GM19455 (cell line): ENCODE measurements at regions not wholly inside any gene's neighbourhood (a gene's known extent, or its start where the extent isn't known, plus 50 kb on each side); places are given as distances from the start of the nearest gene placed in this dataset.
"Not testable (repeated sequence)": the region's sequence is repeated elsewhere in the genome, so short reads cannot be mapped to it uniquely, and the experiment has no call there.

Experiments
- ATAC-seq: cut with Tn5 transposase; IDR thresholded peaks from one replicate; pipeline ENCODE4 v1.9.1; 2021; ENCODE audit not compliant: unreplicated experiment

DNA sequence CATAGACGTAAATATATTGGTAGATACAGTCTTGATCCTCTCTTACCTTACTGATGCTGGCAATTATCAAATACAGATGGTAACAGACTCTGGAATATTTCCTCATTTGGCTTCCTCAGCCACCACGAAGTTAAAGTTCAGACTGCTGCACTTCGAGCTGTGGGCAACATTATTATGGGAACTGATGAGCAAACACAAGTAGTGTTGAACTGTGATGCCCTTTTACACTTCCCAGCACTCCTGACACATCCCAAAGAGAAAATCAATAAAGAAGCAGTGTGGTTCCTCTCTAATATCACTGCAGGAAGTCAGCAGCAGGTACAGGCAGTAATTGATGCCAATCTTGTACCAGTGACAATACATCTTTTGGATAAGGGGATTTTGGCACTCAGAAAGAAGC lies 162.7 kb upstream of the NT5E start:
- ATAC-seq, result no peak

- ATAC-seq, result not testable (repeated sequence)
These were observed 163.4 kb upstream of the NT5E start for GRCh38 chr6:85286507-85286906.

DNA sequence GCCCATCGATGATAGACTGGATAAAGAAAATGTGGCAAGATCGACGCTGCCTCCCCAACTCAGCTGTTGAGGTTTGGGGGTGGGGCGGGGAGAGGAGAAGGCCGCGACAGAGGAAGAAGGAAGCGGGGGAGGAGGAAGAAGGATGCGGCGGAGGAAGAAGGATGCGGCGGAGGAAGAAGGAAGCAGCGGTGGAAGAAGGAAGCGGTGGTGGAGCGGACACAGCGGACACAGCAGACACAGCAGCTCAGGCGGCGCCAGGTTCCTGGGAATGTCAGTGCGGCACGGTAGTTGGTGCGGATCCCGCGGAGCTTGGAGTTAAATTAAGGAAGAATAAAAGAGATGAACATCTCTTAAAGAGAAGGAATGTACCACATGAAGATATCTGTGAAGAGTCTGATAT lies 163.9 kb upstream of the NT5E start:
- no peak for ATAC-seq

DNA sequence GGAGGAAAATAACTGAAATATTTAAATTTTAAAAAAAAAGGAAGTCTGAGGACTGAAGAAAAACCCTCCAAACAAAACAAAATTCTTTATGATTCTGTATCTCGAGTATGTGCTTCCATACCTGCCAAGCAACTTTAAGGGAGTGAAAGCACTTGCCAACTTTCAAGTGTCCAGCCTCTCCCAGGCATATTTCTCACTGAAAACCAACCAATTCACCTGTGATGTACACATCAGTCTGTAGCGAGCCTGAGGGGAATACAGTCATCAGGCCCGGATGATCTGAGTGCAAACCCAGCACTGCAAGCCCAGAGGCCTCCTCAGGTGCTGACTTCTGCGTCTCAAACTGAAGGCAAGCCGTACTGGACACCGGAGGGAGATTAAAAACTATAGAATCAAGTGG lies 164.8 kb upstream of the NT5E start:
- no peak for ATAC-seq

DNA sequence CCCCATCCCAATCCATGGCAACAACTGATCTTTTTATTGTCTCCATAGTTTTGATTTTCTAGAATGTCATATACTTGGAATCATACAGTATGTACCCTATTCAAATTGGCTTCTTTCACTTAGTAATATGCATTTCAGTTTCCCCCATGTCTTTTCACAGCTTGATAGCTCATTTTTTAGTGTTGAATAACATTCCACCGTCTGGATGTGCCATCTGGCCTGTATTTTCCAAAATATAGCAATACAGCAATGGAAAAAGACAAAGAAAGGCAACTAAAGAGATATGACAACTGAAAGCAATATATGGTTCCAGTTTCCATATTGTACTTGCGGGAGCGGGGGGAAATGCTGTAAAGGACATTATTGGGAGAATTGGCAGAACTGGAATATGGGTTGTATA lies 166.4 kb upstream of the NT5E start:
- ATAC-seq, result no peak

DNA sequence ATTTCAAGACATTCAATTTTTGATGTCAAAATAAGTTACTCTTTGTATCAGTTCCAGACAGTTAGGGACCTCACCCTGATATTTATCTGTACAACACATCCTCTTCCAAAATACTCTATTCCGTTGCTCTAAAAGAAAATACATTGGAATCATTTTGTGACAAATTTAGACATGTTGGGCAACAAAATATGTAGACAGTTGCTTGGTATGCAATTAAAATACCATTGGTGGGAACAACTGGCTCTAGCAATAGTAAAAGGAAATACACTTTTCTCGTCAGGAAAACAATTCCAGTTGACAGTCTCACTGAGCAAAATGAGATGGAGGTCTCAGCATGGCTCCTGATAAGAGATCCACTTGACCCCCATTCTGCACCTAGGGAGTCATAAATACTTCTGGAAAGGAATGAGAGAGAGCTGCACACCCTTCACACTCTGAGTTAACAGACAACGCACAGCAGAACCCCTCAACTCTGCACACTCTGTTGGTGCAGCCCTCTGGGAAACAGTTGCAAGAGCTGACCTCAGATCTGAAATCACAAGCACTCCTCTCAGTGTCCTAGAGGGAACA lies 171.3 kb upstream of the NT5E start:
- no peak for ATAC-seq

- not testable (repeated sequence) for ATAC-seq
These were observed 173.9 kb upstream of the NT5E start for GRCh38 chr6:85276026-85276425.

DNA sequence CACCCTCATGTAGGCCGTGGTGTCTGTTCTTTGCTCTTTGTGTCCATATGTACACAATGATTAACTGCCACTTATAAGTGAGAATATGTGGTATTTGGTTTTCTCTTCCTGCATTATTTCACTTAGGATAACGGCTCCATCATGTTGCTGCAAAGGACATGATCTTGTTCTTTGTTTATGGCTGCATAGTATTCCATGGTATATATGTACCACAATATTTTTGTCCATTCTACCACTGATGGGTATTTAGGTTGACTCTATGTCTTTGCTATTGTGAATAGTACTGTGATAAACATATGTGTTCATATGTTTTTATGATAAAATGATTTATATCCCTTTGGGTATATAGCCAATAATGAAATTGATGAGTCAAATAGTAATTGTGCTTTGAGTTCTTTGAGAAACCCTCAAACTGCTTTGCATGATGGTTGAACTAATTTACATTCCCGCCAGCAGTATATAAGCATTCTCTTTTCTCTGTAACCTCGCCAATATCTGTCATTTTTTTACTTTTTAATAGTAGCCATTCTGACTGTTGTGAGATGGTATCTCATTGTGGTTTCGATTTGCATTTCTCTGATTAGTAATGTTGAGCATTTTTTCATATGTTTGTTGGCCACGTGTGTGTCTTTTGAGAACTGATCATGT lies 174.4 kb upstream of the NT5E start:
- no peak for ATAC-seq

- no peak for ATAC-seq
These were observed 176.0 kb upstream of the NT5E start for GRCh38 chr6:85273870-85274269.

GRCh38 chr6:85273046-85273445 lies 176.8 kb upstream of the NT5E start:
- ATAC-seq, result no peak

GRCh38 chr6:85272592-85272991 lies 177.3 kb upstream of the NT5E start:
- ATAC-seq, result no peak

- no peak for ATAC-seq
These were observed 187.3 kb upstream of the NT5E start for GRCh38 chr6:85262621-85263020.

DNA sequence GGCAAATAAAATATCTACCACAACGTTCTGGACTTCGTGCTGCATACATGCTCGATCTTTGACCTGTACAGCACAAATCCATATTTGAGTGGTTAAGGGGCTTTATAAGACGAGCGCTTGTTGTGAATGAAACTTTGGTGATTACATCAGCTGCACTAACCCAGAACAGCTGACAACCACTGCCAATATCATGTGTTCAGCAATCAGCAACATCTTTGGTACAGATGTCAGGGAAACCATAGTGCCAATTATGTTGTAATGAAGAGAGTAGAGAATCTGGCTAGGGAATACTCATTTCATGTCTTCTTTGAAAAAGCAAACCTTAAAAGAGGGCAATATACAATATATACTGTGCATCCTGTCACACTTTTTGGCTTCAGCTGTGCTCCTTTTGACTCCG lies 188.6 kb upstream of the NT5E start:
- ATAC-seq, result no peak

DNA sequence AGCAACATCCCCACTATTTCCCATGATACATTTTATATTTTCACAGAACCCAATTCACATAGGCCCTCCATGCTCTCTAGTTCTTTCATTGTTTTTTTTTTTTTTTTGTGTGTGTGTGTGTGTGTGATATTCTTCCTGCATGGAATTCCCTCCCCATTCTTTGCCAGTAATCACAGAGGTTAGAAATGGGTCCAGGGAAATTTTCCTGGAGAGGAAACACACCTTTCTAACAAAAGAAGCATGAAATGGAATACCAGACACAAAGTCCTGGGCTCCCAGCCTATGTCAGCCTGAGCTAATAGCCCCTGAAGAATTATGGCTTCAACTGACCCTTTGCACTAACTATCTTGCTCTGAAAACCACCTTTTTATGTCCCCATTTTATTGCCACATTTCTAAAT lies 194.2 kb upstream of the NT5E start:
- no peak for ATAC-seq

- no peak for ATAC-seq
These were observed 197.3 kb upstream of the NT5E start for GRCh38 chr6:85252552-85252951.

GRCh38 chr6:85252085-85252484 lies 197.8 kb upstream of the NT5E start:
- no peak for ATAC-seq

DNA sequence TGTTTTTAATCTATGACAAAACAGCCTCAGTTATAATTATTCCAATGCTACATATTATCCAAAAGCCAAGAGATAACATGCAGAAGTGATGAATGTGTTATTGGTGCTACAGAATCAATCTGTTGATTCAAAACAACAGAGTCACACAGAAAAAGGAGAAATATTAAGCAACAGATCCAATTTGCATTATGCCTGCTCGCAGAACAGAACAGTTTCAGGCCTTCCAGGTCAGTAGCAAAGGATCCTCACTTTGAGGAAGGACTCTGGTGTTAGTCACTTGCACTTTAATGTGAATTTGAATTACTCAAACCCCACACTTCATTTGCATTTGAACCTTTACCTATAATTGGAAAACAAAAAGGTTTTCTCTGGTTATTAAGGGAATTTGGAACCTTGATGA lies 198.6 kb upstream of the NT5E start:
- no peak for ATAC-seq

DNA sequence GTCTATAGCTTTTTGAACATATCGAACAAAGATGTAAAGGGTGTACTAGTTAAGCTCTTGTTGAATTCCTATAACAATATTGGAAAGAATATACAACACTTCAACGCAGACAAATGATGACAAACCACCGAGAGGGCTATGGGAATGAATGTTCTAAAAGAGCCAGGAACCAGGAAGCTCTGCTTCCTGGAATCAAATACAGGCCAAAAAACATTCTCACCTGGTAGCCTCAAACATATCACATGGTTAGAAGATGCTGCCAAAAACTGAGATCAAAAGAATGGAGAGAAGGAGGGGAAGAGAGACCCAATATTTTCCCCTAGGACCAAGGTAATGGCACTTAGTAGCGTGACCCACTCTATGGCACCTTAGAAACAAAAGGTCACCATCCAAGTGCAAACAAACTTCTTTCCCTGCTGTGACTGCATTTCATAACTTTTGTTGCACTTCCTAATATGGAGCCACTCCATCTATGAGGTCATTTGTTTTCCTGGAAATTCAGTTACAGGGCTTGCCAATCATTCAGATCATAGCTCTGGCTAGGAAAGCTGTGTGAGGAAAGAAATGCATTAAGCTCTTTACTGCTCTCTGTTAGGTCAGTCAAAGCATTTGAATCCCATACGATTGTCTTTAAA lies 199.2 kb upstream of the NT5E start:
- no peak for ATAC-seq

DNA sequence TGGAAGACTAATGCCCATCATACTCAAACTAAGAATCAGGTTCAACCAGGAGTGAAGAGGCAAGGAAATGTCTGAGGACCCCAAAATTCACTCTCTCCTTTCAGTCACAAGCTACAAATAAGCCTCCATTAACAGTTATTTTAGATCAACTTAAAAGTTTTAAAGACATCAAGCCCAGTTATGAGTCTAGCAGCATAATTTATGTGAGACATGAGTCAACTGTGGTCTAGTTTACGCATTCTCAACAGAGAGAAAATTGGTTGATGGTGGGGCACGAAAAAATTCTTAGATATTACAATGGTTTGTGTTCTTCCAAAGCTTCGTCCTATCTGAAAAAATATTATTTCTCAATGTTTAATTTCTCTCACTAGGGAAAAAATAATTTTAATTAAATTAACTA lies 204.9 kb upstream of the NT5E start:
- no peak for ATAC-seq

GRCh38 chr6:85241498-85242052 lies 208.3 kb upstream of the NT5E start:
- no peak for ATAC-seq

DNA sequence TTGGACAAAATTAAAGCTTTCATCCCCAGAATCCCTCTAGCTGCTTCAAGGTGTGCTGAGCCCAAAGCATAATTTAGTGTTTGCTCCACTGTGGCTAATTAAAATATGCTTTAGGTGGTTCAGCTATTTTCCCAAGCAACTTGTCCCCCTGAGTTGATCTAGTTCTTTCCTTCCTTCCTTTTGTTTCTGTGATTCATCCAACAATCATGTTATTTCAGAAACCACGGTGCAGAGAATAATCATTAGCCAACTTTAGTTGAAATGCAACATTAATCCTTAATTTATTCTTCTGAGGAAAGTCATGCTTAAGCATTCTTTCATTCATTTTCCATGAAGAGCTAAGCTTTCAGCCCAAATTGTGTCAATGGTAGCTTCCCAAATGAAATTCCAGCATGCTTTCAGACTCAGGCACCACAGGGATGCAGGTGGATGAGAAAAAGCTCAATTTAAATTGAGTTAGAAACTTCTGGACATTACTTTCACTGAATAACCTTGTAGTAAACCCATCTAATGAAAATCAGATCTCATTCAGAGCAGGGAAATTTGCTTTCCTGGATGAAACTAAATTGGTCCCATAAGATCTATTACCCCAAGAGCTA lies 209.0 kb upstream of the NT5E start:
- ATAC-seq, result no peak

DNA sequence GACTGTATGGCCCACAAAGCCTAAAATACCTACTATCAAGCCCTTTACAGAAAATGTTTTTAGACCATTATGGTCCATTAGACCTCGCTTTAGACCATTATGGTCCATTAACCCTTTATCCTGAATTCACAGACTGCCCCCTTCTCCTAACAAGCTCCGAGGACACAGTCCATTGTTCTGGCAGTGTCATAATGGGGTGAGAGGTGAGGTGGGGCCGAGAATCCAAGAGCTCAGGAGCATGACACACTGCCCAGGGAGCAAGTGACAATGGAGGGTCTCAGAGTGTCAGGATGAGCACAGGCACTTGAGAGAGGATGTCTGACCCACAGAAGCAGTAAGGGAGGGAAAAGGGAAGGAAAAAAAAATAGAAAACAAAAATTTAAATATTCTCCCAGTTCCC lies 212.4 kb upstream of the NT5E start:
- no peak for ATAC-seq
